PFSK-1 (cell line): ENCODE measurements at regions not wholly inside any gene's neighbourhood (a gene's known extent, or its start where the extent isn't known, plus 50 kb on each side); places are given as distances from the start of the nearest gene placed in this dataset.

Experiments used
- FOXP2 ChIP-seq: optimal IDR thresholded peaks from 2 replicates; pipeline ENCODE3; 2011; ENCODE audit warnings: borderline replicate concordance, control low read depth, inconsistent platforms; ENCODE audit not compliant: insufficient read depth; ENCODE audit errors: extremely low read length, extremely low read depth
- POLR2AphosphoS5 ChIP-seq: IDR thresholded peaks from 2 replicates; pipeline ENCODE4 v1.6.1; 2012; ENCODE audit warnings: low read depth, mild to moderate bottlenecking, control low read depth, low read length, moderate library complexity
- SIN3A ChIP-seq: IDR thresholded peaks from 2 replicates; pipeline ENCODE4 v1.6.1; 2012; ENCODE audit warnings: mild to moderate bottlenecking, low read length, moderate library complexity, borderline replicate concordance; ENCODE audit not compliant: insufficient read depth
- TAF1 ChIP-seq: IDR thresholded peaks from 2 replicates; pipeline ENCODE4 v1.6.1; 2012; ENCODE audit warnings: low read length, control low read depth, borderline replicate concordance; ENCODE audit not compliant: insufficient read depth
- TF ChIP-seq, protein P1 (sequence below), 2 experiments: IDR thresholded peaks; 2 replicates each; pipeline versions ENCODE4 v1.6.1 to v1.8.0; 2011 to 2012; ENCODE audit warnings: low read depth in 2 of 2, low read length in 2 of 2, control low read depth in 1 of 2, inconsistent platforms in 1 of 2, mild to moderate bottlenecking in 1 of 2, moderate library complexity in 1 of 2; ENCODE audit not compliant: insufficient read depth in 1 of 2

DNA sequence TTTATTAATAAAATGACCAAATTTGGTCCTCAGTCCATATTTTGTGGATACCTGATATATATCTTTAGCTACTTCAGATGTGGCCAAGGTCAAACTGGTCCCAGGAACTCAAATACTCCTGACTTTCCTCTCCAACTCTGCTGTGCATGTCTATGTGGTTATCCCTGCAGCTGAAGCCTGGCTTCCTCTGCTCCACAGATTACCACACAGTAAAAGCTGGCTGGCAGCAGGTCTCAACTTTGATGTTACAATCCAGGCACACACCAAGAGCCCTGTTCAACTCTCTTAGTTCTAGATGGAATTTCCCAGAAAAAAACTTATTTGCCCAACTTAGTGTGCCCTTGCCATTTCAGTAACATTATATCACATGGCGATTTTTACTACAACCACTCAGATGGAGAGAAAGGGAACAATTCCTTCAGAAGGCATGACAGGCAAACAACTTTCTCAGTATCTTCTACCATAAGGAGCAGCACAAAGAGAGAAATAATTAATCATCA, 479.5 kb downstream of the PLPP3 start:
- TF ChIP-seq TAF1 (no peak), POLR2AphosphoS5 (no peak), SIN3A (no peak), FOXP2 (no peak)
- TF ChIP-seq, protein P1, sequence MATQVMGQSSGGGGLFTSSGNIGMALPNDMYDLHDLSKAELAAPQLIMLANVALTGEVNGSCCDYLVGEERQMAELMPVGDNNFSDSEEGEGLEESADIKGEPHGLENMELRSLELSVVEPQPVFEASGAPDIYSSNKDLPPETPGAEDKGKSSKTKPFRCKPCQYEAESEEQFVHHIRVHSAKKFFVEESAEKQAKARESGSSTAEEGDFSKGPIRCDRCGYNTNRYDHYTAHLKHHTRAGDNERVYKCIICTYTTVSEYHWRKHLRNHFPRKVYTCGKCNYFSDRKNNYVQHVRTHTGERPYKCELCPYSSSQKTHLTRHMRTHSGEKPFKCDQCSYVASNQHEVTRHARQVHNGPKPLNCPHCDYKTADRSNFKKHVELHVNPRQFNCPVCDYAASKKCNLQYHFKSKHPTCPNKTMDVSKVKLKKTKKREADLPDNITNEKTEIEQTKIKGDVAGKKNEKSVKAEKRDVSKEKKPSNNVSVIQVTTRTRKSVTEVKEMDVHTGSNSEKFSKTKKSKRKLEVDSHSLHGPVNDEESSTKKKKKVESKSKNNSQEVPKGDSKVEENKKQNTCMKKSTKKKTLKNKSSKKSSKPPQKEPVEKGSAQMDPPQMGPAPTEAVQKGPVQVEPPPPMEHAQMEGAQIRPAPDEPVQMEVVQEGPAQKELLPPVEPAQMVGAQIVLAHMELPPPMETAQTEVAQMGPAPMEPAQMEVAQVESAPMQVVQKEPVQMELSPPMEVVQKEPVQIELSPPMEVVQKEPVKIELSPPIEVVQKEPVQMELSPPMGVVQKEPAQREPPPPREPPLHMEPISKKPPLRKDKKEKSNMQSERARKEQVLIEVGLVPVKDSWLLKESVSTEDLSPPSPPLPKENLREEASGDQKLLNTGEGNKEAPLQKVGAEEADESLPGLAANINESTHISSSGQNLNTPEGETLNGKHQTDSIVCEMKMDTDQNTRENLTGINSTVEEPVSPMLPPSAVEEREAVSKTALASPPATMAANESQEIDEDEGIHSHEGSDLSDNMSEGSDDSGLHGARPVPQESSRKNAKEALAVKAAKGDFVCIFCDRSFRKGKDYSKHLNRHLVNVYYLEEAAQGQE (IDR thresholded peaks at IDR 0.05; ENCODE audit: insufficient read depth in 1 of 2, low read depth in 2 of 2, low read length in 2 of 2) = no peak

DNA sequence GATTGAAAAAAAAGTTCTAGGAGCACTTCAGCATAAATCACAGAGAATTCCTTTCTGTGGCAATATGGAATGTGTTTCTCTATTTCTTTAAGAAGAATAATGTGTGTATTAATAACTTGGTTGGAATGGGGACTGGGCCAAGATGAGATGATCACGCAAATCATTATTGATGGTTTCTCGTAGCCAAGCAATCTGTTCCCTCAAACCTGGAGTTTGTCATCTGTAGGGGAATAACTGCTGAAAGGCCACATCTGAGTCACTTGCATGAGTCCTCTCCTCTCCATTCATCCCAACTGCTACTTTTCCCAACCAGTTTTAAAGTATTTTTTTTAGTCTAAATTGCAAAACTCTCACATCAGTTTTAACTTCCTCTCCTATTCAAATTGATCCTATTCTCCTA, 480.4 kb downstream of the PLPP3 start:
- no peak for TF ChIP-seq TAF1

DNA sequence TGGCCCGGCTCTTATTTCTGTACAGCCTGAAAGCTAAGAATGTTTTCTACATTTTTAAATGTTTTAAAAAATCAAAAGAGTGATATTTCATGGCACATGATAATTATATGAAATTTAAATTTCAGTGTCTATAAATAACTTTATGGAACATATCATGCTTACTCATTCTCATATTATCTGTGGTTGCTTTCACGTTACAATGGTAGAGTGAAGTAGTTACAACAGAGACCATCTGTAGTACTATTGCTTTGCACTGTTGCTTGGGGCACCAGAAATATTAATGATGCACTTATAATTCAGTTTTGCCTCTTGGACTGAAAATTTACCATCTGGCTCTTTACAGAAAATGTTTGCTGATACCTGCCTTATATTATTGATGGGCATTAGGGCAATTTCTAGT, 481.6 kb downstream of the PLPP3 start:
- TF ChIP-seq SIN3A (no peak), FOXP2 (no peak), POLR2AphosphoS5 (no peak), TAF1 (no peak)
- TF ChIP-seq, protein P1 (IDR thresholded peaks at IDR 0.05; ENCODE audit: insufficient read depth in 1 of 2, low read depth in 2 of 2, low read length in 2 of 2) = no peak

DNA sequence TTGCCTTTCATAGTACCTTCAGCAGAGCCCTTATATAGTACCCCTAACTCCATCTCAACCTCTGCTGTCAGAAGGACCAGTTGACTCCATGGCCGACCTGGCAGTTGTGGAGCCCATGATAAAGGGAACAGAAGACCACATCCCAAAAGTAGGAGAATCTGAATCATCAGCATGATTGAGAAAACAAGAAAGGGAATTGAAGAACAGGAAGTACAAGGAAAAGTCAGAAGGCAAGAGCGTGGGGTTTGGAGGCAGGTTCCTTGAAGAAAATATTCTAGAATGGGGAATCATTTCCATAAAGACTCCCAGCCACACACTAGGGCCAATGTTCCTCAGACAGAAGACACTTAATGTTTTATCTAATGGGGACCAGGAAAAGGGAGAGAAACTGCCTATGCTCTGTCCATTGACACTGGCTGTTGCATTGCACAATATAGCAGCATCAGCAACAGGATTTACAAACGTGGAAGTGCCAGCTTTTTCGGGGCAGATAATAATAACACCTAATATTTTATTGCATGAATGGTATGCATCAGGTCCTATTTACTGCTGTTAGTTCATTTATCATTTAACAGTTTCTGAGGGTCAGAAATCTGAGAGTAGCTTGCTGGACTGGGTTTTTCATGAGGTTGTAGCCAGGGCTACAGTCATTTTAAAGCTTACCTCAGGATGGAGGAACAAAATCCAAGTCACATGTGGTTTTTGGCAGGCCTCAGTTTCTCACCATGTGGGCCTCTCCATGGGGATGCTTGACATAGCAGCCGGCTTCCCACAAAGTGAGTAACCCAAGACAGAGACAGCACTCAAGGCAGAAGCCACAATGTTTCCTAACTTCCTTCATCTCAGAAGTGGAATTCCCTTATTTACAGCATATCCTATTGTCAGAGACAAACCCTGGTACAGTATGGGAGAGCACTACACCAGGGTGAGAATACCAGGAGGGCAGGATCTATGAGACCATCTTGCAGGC, 483.4 kb downstream of the PLPP3 start:
- TF ChIP-seq POLR2AphosphoS5 (no peak), FOXP2 (no peak), SIN3A (no peak)

DNA sequence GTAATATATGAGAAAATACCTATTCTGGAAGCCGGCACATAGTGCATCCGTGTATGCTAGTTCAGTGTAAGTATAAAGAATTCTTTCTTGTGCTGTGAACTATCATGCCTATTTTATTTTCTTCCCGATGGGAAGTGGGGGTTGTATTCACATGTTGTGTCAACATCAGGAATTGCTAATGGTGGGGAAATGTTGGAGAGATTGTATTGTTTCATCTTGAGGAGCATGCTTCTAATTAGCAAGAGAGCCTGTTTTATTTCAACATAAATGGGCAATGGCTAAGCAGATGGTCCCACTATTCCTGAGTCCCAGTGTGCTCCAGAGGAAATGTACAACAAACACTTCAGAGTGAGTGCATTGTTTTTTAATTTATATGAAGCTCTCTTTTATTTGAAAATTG, 485.2 kb downstream of the PLPP3 start:
- TF ChIP-seq, protein P1 (IDR thresholded peaks at IDR 0.05; ENCODE audit: insufficient read depth in 1 of 2, low read depth in 2 of 2, low read length in 2 of 2) = no peak
- TF ChIP-seq SIN3A = no peak
- no peak for TF ChIP-seq POLR2AphosphoS5
- no peak for TF ChIP-seq TAF1

DNA sequence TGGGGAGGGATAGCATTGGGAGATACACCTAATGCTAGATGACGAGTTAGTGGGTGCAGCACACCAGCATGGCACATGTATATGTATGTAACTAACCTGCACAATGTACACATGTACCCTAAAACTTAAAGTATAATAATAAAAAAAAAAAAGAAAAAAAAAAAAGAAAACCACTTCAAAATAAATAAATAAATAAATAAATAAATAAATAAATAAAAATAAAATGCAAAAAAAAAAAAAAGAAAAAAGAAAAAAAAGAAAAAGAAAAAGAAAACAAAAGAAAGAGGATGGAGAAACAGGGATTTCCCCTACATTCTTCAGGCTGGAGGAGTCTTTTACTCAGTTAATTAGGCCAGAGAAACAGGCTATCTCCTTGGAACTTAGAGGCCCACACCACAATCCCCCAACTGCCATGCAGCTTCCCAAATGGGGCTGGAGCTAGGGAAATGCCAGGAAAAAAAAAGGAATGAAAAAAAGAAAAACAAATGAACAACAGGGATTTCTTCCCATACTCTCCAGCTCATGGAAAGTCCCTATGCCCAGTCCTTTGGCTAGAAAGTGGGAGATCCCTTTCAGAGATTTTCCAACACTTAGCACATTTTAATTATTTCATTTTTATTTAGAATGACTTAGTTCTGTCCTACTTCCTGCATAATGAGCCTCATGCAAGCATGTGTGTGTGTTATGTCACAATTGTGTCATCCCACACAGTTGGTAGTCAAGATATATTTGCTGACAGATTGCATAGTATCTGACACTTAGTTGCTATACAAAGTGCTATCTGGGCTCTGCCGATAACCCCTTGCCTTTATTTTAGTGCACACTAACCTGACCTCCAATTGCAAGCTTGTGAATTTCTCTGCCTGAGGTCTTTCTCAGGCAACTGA, 486.4 kb downstream of the PLPP3 start:
- TF ChIP-seq, protein P1 (IDR thresholded peaks at IDR 0.05; ENCODE audit: insufficient read depth in 1 of 2, low read depth in 2 of 2, low read length in 2 of 2) = no peak
- TF ChIP-seq SIN3A = no peak
- no peak for TF ChIP-seq TAF1
- TF ChIP-seq FOXP2 = no peak
- TF ChIP-seq POLR2AphosphoS5 = no peak
